ENCODE measurements at regions not wholly inside any gene's neighbourhood (a gene's known extent, or its start where the extent isn't known, plus 50 kb on each side); places are given as distances from the start of the nearest gene placed in this dataset.

GRCh38 chr2:139045524-139045923 is 265.3 kb upstream of the NXPH2 start:
- H3K9me3 ChIP-seq (ENCODE audit: insufficient read depth, low read length, severe bottlenecking): no peaks in the 10 kb centered on the region
- ATAC-seq (ENCODE audit: insufficient read depth, low read depth) (no peak), DNase-seq (no peak)
- no peak overlapping the region for H3K27ac ChIP-seq (ENCODE audit: low read length)
- H3K27me3 ChIP-seq (ENCODE audit: insufficient read depth, low read length, poor library complexity): no peaks in the 10 kb centered on the region
- no peaks in the 10 kb centered on the region for H3K36me3 ChIP-seq (ENCODE audit: insufficient read depth, low read length)
- no peaks in the 10 kb centered on the region for H3K79me2 ChIP-seq (ENCODE audit: insufficient read depth, low read length)
- no peak overlapping the region for H3K4me2 ChIP-seq (ENCODE audit: insufficient read depth, low read length)
- no peak overlapping the region for H2AFZ ChIP-seq (ENCODE audit: low read depth, low read length)
- no peak overlapping the region for H3K4me3 ChIP-seq (ENCODE audit: low read depth in 1 of 2, low read length in 2 of 2)
- TF ChIP-seq CTCF (IDR thresholded peaks at IDR 0.05; ENCODE audit: borderline replicate concordance, extremely low read depth, low read length, poor library complexity, severe bottlenecking) (no peak), EZH2 (IDR thresholded peaks at IDR 0.05; ENCODE audit: borderline replicate concordance, low read depth, low read length, severe bottlenecking) (no peak)
- H3K4me1 ChIP-seq (ENCODE audit: insufficient read depth, low read length): no peaks in the 10 kb centered on the region
- H3K9ac ChIP-seq (ENCODE audit: low read depth, low read length): no peak overlapping the region
- no peaks in the 10 kb centered on the region for H4K20me1 ChIP-seq (ENCODE audit: insufficient read depth, low read length)

- no peak for DNase-seq
- H3K4me1 ChIP-seq (ENCODE audit: insufficient read depth, low read length): no peaks in the 10 kb centered on the region
- TF ChIP-seq EZH2 (IDR thresholded peaks at IDR 0.05; ENCODE audit: borderline replicate concordance, low read depth, low read length, severe bottlenecking) (no peak), CTCF (IDR thresholded peaks at IDR 0.05; ENCODE audit: borderline replicate concordance, extremely low read depth, low read length, poor library complexity, severe bottlenecking) (no peak)
- no peaks in the 10 kb centered on the region for H4K20me1 ChIP-seq (ENCODE audit: insufficient read depth, low read length)
- no peak overlapping the region for H3K4me3 ChIP-seq (ENCODE audit: low read depth in 1 of 2, low read length in 2 of 2)
- ATAC-seq (ENCODE audit: insufficient read depth, low read depth): no peak
- no peaks in the 10 kb centered on the region for H3K9me3 ChIP-seq (ENCODE audit: insufficient read depth, low read length, severe bottlenecking)
- H3K79me2 ChIP-seq (ENCODE audit: insufficient read depth, low read length): no peaks in the 10 kb centered on the region
- H3K4me2 ChIP-seq (ENCODE audit: insufficient read depth, low read length): no peak overlapping the region
- H3K27ac ChIP-seq (ENCODE audit: low read length): no peak overlapping the region
- no peaks in the 10 kb centered on the region for H3K36me3 ChIP-seq (ENCODE audit: insufficient read depth, low read length)
- no peak overlapping the region for H2AFZ ChIP-seq (ENCODE audit: low read depth, low read length)
- H3K27me3 ChIP-seq (ENCODE audit: insufficient read depth, low read length, poor library complexity): no peaks in the 10 kb centered on the region
- no peak overlapping the region for H3K9ac ChIP-seq (ENCODE audit: low read depth, low read length)
These were observed 253.9 kb upstream of the NXPH2 start for GRCh38 chr2:139034064-139034463.

- Histone ChIP-seq H3K9ac (ENCODE audit: low read depth, low read length) (no peak overlapping the region), H3K27ac (ENCODE audit: low read length) (no peak overlapping the region), H3K4me1 (ENCODE audit: insufficient read depth, low read length) (no peaks in the 10 kb centered on the region), H2AFZ (ENCODE audit: low read depth, low read length) (no peak overlapping the region), H3K79me2 (ENCODE audit: insufficient read depth, low read length) (no peaks in the 10 kb centered on the region), H4K20me1 (ENCODE audit: insufficient read depth, low read length) (no peaks in the 10 kb centered on the region), H3K9me3 (ENCODE audit: insufficient read depth, low read length, severe bottlenecking) (no peaks in the 10 kb centered on the region), H3K27me3 (ENCODE audit: insufficient read depth, low read length, poor library complexity) (no peaks in the 10 kb centered on the region), H3K4me2 (ENCODE audit: insufficient read depth, low read length) (no peak overlapping the region), H3K4me3 (ENCODE audit: low read depth in 1 of 2, low read length in 2 of 2) (no peak overlapping the region), H3K36me3 (ENCODE audit: insufficient read depth, low read length) (no peaks in the 10 kb centered on the region)
- TF ChIP-seq CTCF (IDR thresholded peaks at IDR 0.05; ENCODE audit: borderline replicate concordance, extremely low read depth, low read length, poor library complexity, severe bottlenecking) (no peak), EZH2 (IDR thresholded peaks at IDR 0.05; ENCODE audit: borderline replicate concordance, low read depth, low read length, severe bottlenecking) (no peak)
- ATAC-seq (ENCODE audit: insufficient read depth, low read depth) (no peak), DNase-seq (no peak)
These were observed 253.1 kb upstream of the NXPH2 start for GRCh38 chr2:139033300-139033699.

GRCh38 chr2:139031722-139032121 is 251.5 kb upstream of the NXPH2 start:
- Histone ChIP-seq H3K4me2 (ENCODE audit: insufficient read depth, low read length) (no peak overlapping the region), H3K27ac (ENCODE audit: low read length) (no peak overlapping the region), H3K4me1 (ENCODE audit: insufficient read depth, low read length) (no peaks in the 10 kb centered on the region), H3K36me3 (ENCODE audit: insufficient read depth, low read length) (no peaks in the 10 kb centered on the region), H4K20me1 (ENCODE audit: insufficient read depth, low read length) (no peaks in the 10 kb centered on the region), H2AFZ (ENCODE audit: low read depth, low read length) (no peak overlapping the region), H3K4me3 (ENCODE audit: low read depth in 1 of 2, low read length in 2 of 2) (no peak overlapping the region), H3K9me3 (ENCODE audit: insufficient read depth, low read length, severe bottlenecking) (no peaks in the 10 kb centered on the region), H3K9ac (ENCODE audit: low read depth, low read length) (no peak overlapping the region), H3K27me3 (ENCODE audit: insufficient read depth, low read length, poor library complexity) (no peaks in the 10 kb centered on the region), H3K79me2 (ENCODE audit: insufficient read depth, low read length) (no peaks in the 10 kb centered on the region)
- ATAC-seq (ENCODE audit: insufficient read depth, low read depth) (peak; percentile 49; the same call in 2 of the 3 replicates), DNase-seq (no peak)
- TF ChIP-seq CTCF (IDR thresholded peaks at IDR 0.05; ENCODE audit: borderline replicate concordance, extremely low read depth, low read length, poor library complexity, severe bottlenecking): no peak
- no peak for TF ChIP-seq EZH2 (IDR thresholded peaks at IDR 0.05; ENCODE audit: borderline replicate concordance, low read depth, low read length, severe bottlenecking)

All from DND-41 (cell line).